Activated CD8-positive, alpha-beta T cell treated with anti-CD3 and anti-CD28 coated beads for 36 hours (primary cell): ENCODE measurements at regions not wholly inside any gene's neighbourhood (a gene's known extent, or its start where the extent isn't known, plus 50 kb on each side); places are given as distances from the start of the nearest gene placed in this dataset.

Experiments
- ATAC-seq: fragments of 200-7000 bp; cut with Tn5 transposase; one replicate; pipeline ENCODE4 v1.10.0; 2021; ENCODE audit warnings: mild to moderate bottlenecking, moderate library complexity
- CTCF ChIA-PET: fragments of 350-600 bp; sonication (Branson Sonifier 250); formaldehyde crosslinking; loops from one replicate; lab custom pipeline; 2021; ENCODE audit warnings: antibody characterized with exemption; lab: Charles Lee
- POLR2A ChIA-PET: fragments of 350-600 bp; sonication (Branson Sonifier 250); formaldehyde crosslinking; loops from one replicate; lab custom pipeline; 2021; ENCODE audit warnings: antibody characterized with exemption; lab: Charles Lee
- DNase-seq: peaks from one replicate; pipeline ENCODE4 v3.0.0-alpha.2; 2020
- H3K27ac Mint-ChIP-seq: one replicate; pipeline ENCODE4 v1.8.0; 2021; ENCODE audit warnings: mild to moderate bottlenecking, mixed read lengths
- H3K27me3 Mint-ChIP-seq: one replicate; pipeline ENCODE4 v1.8.0; 2021; ENCODE audit warnings: mixed read lengths
- H3K36me3 Mint-ChIP-seq: one replicate; pipeline ENCODE4 v1.8.0; 2021; ENCODE audit warnings: low read depth, mixed read lengths
- H3K4me1 Mint-ChIP-seq: one replicate; pipeline ENCODE4 v1.8.0; 2021; ENCODE audit warnings: low read depth, mixed read lengths
- H3K4me3 Mint-ChIP-seq: one replicate; pipeline ENCODE4 v1.8.0; 2021; ENCODE audit warnings: mild to moderate bottlenecking, moderate library complexity, mixed read lengths
- H3K9me3 Mint-ChIP-seq: one replicate; pipeline ENCODE4 v1.8.0; 2021; ENCODE audit warnings: mixed read lengths
- CTCF ChIP-seq: fragments of 200-600 bp; IDR thresholded peaks from one replicate; pipeline ENCODE4 v1.8.0; 2022; ENCODE audit warnings: antibody characterized with exemption, mild to moderate bottlenecking
- intact Hi-C: fragments of 100-400 bp; cut with micrococcal nuclease; formaldehyde crosslinking; loops from one replicate; pipeline ENCODE4 v1.10.0; 2022

GRCh38 chr2:47315475-47315874, 53.6 kb upstream of the EPCAM start:
- no peak for TF ChIP-seq CTCF
- no peaks in the 10 kb centered on the region for H3K9me3 Mint-ChIP-seq
- no peaks in the 10 kb centered on the region for H3K4me1 Mint-ChIP-seq
- ChIA-PET POLR2A (no interaction called here), CTCF (interaction anchor here (1.4 kb wide), 2 partner anchors 8 to 12 kb away, joined by 3 to 7 read pairs; no protein-coding TSS in a partner anchor)
- no peaks in the 10 kb centered on the region for H3K27me3 Mint-ChIP-seq
- intact Hi-C loops, result no loop called here
- no peak overlapping the region for H3K4me3 Mint-ChIP-seq
- H3K27ac Mint-ChIP-seq, result no peak overlapping the region
- no peak for DNase-seq
- no peaks in the 10 kb centered on the region for H3K36me3 Mint-ChIP-seq
- ATAC-seq, result no peak

GRCh38 chr2:47313728-47314127, 55.4 kb upstream of the EPCAM start:
- Mint-ChIP-seq H3K9me3 (no peaks in the 10 kb centered on the region), H3K36me3 (no peaks in the 10 kb centered on the region), H3K27ac (no peak overlapping the region), H3K27me3 (no peaks in the 10 kb centered on the region), H3K4me1 (no peaks in the 10 kb centered on the region), H3K4me3 (no peak overlapping the region)
- TF ChIP-seq CTCF, result no peak
- intact Hi-C loops, result no loop called here
- no peak for DNase-seq
- ATAC-seq, result no peak
- ChIA-PET CTCF (interaction anchor here (1.4 kb wide), 1 partner anchor 9 kb away, joined by 4 read pairs; no protein-coding TSS in a partner anchor), POLR2A (no interaction called here)

GRCh38 chr2:47313141-47313691, 55.9 kb upstream of the EPCAM start:
- no peaks in the 10 kb centered on the region for H3K36me3 Mint-ChIP-seq
- no peak overlapping the region for H3K27ac Mint-ChIP-seq
- no peak overlapping the region for H3K4me3 Mint-ChIP-seq
- DNase-seq (no peak), ATAC-seq (no peak)
- ChIA-PET CTCF (interaction anchor here (1.4 kb wide), 1 partner anchor 10 kb away, joined by 4 read pairs; no protein-coding TSS in a partner anchor), POLR2A (no interaction called here)
- intact Hi-C loops, result no loop called here
- no peaks in the 10 kb centered on the region for H3K27me3 Mint-ChIP-seq
- no peaks in the 10 kb centered on the region for H3K9me3 Mint-ChIP-seq
- no peaks in the 10 kb centered on the region for H3K4me1 Mint-ChIP-seq
- TF ChIP-seq CTCF, result no peak

- H3K36me3 Mint-ChIP-seq, result no peaks in the 10 kb centered on the region
- H3K9me3 Mint-ChIP-seq, result no peaks in the 10 kb centered on the region
- ATAC-seq (no peak), DNase-seq (no peak)
- no peak overlapping the region for H3K4me3 Mint-ChIP-seq
- POLR2A ChIA-PET, result no interaction called here
- H3K27me3 Mint-ChIP-seq, result no peaks in the 10 kb centered on the region
- CTCF ChIA-PET, result no interaction called here
- H3K27ac Mint-ChIP-seq, result no peak overlapping the region
- H3K4me1 Mint-ChIP-seq, result no peaks in the 10 kb centered on the region
- intact Hi-C loops, result no loop called here
- TF ChIP-seq CTCF, result no peak
Measured at GRCh38 chr2:47312491-47312850, 56.6 kb upstream of the EPCAM start.

- H3K27ac Mint-ChIP-seq, result no peak overlapping the region
- CTCF ChIA-PET, result interaction anchor here (1.0 kb wide), 1 partner anchor 11 kb away, joined by 3 read pairs; no protein-coding TSS in a partner anchor
Measured at GRCh38 chr2:47311764-47312490, 57.2 kb upstream of the EPCAM start.

More at GRCh38 chr2:47311764-47312490, 57.2 kb upstream of the EPCAM start:
- H3K36me3 Mint-ChIP-seq, result no peaks in the 10 kb centered on the region
- TF ChIP-seq CTCF, result no peak
- intact Hi-C loops, result no loop called here
- no peak overlapping the region for H3K4me3 Mint-ChIP-seq
- no peaks in the 10 kb centered on the region for H3K4me1 Mint-ChIP-seq
- H3K9me3 Mint-ChIP-seq, result no peaks in the 10 kb centered on the region
- no peaks in the 10 kb centered on the region for H3K27me3 Mint-ChIP-seq
- DNase-seq (no peak), ATAC-seq (no peak)
- POLR2A ChIA-PET, result no interaction called here
